ENCODE measurements at regions not wholly inside any gene's neighbourhood (a gene's known extent, or its start where the extent isn't known, plus 50 kb on each side); places are given as distances from the start of the nearest gene placed in this dataset.

DNA sequence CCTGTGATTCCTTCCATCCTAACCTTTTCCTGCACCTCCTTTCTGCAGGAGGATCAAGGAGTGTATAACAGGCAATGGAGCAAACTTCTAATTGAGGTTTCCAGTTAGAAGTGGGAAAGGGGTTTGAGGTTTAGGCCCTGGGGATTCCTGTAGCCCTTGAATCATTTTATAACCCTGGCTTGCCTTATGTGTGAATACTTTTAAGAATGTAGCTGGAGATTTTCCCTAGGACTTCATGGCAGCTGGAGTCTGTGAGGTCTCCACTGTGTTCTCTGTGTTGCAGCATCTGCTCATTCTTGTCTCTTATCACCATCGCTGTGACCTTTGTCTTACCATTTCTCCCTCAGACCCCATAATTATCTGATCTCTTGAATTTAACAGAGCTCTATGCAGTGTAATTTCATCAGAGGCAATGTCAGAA lies 370.2 kb upstream of the SLC14A2 start:
- ATAC-seq (no peak), FAIRE-seq (no peak), DNase-seq (ENCODE audit: low read depth, low spot score) (no peak)
- Histone ChIP-seq H3K9me3 (replicated peaks; ENCODE audit: control insufficient read depth, insufficient read depth, low read length) (no peaks in the 10 kb centered on the region), H3K27ac (ENCODE audit: control insufficient read depth, insufficient read depth) (no peak overlapping the region), H3K79me2 (ENCODE audit: control insufficient read depth, insufficient read depth, low read length) (no peaks in the 10 kb centered on the region), H4K20me1 (ENCODE audit: control insufficient read depth, insufficient read depth) (no peaks in the 10 kb centered on the region), H3K4me3 (no peak overlapping the region), H2AFZ (ENCODE audit: control insufficient read depth, low read depth, low read length) (no peak overlapping the region), H3K36me3 (ENCODE audit: control insufficient read depth in 2 of 2, insufficient read depth in 2 of 2, low read length in 1 of 2) (no peaks in the 10 kb centered on the region), H3K4me2 (ENCODE audit: control insufficient read depth, insufficient read depth) (no peak overlapping the region), H3K4me1 (ENCODE audit: control insufficient read depth, insufficient read depth, low read length) (no peaks in the 10 kb centered on the region), H3K27me3 (replicated peaks in 1 of 2; ENCODE audit: control insufficient read depth in 2 of 2, insufficient read depth in 2 of 2, low read length in 1 of 2) (no peaks in the 10 kb centered on the region; a peak in 1 of 4 replicates), H3K9ac (ENCODE audit: control insufficient read depth, insufficient read depth, low read length) (no peak overlapping the region)
- CTCF ChIA-PET = no interaction called here
- RAD21 ChIA-PET (ENCODE audit: unreplicated experiment) = no interaction called here
- in situ Hi-C loops (cut with MboI) = no loop called here
- POLR2A ChIA-PET = no interaction called here
- TF ChIP-seq HDGF (IDR thresholded peaks at IDR 0.05) = no peak
- TF ChIP-seq SPI1 (IDR thresholded peaks at IDR 0.05; ENCODE audit: borderline replicate concordance, insufficient read depth, low read depth, low read length) = no peak
- TF ChIP-seq NFXL1 (IDR thresholded peaks at IDR 0.05; ENCODE audit: borderline replicate concordance) = no peak
- TF ChIP-seq, protein P1, sequence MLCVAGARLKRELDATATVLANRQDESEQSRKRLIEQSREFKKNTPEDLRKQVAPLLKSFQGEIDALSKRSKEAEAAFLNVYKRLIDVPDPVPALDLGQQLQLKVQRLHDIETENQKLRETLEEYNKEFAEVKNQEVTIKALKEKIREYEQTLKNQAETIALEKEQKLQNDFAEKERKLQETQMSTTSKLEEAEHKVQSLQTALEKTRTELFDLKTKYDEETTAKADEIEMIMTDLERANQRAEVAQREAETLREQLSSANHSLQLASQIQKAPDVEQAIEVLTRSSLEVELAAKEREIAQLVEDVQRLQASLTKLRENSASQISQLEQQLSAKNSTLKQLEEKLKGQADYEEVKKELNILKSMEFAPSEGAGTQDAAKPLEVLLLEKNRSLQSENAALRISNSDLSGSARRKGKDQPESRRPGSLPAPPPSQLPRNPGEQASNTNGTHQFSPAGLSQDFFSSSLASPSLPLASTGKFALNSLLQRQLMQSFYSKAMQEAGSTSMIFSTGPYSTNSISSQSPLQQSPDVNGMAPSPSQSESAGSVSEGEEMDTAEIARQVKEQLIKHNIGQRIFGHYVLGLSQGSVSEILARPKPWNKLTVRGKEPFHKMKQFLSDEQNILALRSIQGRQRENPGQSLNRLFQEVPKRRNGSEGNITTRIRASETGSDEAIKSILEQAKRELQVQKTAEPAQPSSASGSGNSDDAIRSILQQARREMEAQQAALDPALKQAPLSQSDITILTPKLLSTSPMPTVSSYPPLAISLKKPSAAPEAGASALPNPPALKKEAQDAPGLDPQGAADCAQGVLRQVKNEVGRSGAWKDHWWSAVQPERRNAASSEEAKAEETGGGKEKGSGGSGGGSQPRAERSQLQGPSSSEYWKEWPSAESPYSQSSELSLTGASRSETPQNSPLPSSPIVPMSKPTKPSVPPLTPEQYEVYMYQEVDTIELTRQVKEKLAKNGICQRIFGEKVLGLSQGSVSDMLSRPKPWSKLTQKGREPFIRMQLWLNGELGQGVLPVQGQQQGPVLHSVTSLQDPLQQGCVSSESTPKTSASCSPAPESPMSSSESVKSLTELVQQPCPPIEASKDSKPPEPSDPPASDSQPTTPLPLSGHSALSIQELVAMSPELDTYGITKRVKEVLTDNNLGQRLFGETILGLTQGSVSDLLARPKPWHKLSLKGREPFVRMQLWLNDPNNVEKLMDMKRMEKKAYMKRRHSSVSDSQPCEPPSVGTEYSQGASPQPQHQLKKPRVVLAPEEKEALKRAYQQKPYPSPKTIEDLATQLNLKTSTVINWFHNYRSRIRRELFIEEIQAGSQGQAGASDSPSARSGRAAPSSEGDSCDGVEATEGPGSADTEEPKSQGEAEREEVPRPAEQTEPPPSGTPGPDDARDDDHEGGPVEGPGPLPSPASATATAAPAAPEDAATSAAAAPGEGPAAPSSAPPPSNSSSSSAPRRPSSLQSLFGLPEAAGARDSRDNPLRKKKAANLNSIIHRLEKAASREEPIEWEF (IDR thresholded peaks at IDR 0.05; ENCODE audit: insufficient replicate concordance, low read depth, low read length) = no peak
- TF ChIP-seq, protein P2, sequence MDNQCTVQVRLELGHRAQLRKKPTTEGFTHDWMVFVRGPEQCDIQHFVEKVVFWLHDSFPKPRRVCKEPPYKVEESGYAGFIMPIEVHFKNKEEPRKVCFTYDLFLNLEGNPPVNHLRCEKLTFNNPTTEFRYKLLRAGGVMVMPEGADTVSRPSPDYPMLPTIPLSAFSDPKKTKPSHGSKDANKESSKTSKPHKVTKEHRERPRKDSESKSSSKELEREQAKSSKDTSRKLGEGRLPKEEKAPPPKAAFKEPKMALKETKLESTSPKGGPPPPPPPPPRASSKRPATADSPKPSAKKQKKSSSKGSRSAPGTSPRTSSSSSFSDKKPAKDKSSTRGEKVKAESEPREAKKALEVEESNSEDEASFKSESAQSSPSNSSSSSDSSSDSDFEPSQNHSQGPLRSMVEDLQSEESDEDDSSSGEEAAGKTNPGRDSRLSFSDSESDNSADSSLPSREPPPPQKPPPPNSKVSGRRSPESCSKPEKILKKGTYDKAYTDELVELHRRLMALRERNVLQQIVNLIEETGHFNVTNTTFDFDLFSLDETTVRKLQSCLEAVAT (IDR thresholded peaks at IDR 0.05) = no peak
- TF ChIP-seq TCF7 (IDR thresholded peaks at IDR 0.05; ENCODE audit: borderline replicate concordance) = no peak
- SMC1A ChIA-PET (ENCODE audit: uncharacterized antibody, unreplicated experiment) = no interaction called here
- WGBS (ENCODE audit: insufficient coverage, insufficient replicate concordance, low lambda C conversion rate, missing lambda C conversion rate) = 95% methylated on average over 1 of the region's 1 CpG
- no TSS peak for BruUV-seq (replicated peaks)
- intact Hi-C loops (cut with micrococcal nuclease; ENCODE audit: unreplicated experiment) = no loop called here

Measured in GM12878 (cell line).